ENCODE measurements at regions not wholly inside any gene's neighbourhood (a gene's known extent, or its start where the extent isn't known, plus 50 kb on each side); places are given as distances from the start of the nearest gene placed in this dataset.

DNA sequence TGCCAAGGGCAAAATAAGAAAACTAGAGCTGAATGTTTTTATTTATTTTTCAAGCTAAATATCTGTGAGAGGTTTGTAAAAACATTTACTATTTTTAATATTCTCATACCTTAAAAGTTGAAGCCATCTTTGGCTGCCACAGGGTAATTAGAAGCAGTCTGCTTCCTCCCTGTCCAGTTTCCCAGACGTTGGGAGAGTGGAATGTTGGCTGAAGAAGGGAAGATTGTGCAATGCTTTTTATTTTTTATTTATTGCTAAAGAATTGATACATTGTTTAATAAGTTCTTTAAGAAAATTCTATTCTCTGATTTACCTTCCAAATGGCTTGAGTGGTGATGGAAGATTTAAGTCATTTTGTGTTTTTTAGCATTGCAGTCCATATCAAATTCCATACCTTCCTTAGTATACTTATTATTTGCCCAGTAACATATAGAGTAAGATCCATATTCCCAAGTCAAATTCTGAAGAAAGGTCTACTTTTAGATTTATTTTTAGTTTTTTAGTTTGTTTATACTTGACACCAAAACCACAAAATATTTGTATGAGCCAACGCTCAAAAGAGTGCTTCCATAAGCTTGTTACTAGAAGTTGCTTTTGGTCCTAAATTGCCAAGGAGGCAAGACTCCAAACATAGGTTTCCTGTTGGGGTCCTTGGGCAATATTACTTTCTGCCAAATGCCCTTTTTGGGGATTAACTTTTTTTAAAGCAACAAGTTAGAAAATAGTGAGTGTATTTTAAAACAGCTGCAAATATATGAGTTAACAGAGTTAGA is 124.0 kb upstream of the CPM start:
- peaks cover 3 to 19% (median 6%) of the 10 kb centered on the region in 4 experiments; a peak in 4 of 7 replicates for H3K4me1 ChIP-seq (replicated peaks in 1 of 4; ENCODE audit: control insufficient read depth in 3 of 4, insufficient read depth in 4 of 4, low read length in 3 of 4)
- no peak overlapping the region for H3K56ac ChIP-seq (replicated peaks; ENCODE audit: insufficient read length, low read depth, low read length)
- no peak overlapping the region for H2AK5ac ChIP-seq (ENCODE audit: low read depth, low read length)
- H2AFZ ChIP-seq (ENCODE audit: low read length): no peak overlapping the region
- WGBS, 2 experiments (ENCODE audit: extremely low coverage in 1 of 2, insufficient coverage in 1 of 2, insufficient read length in 1 of 2, insufficient replicate concordance in 2 of 2, low coverage in 1 of 2, low lambda C conversion rate in 2 of 2, missing lambda C conversion rate in 1 of 2): 88% methylated on average over 2 of the region's 2 CpGs; no CpG with 5 or more reads in 1 of the 2 experiments
- TF ChIP-seq SIRT6 (IDR thresholded peaks at IDR 0.05; ENCODE audit: low read length) (no peak), ASH2L (IDR thresholded peaks at IDR 0.05; ENCODE audit: low read length) (no peak), YY1 (IDR thresholded peaks at IDR 0.05; ENCODE audit: low read depth, low read length) (no peak), GABPA (IDR thresholded peaks at IDR 0.05; ENCODE audit: borderline replicate concordance, insufficient read depth, low read length) (no peak), RXRA (IDR thresholded peaks at IDR 0.05; ENCODE audit: insufficient read depth, low read depth, low read length) (no peak), PHF8 (conservative IDR thresholded peaks at IDR 0.05; ENCODE audit: low read depth, low read length) (no peak), NANOG (IDR thresholded peaks at IDR 0.05; ENCODE audit: insufficient read depth, low read depth, low read length, poor library complexity, severe bottlenecking) (no peak)
- TF ChIP-seq, protein P1, sequence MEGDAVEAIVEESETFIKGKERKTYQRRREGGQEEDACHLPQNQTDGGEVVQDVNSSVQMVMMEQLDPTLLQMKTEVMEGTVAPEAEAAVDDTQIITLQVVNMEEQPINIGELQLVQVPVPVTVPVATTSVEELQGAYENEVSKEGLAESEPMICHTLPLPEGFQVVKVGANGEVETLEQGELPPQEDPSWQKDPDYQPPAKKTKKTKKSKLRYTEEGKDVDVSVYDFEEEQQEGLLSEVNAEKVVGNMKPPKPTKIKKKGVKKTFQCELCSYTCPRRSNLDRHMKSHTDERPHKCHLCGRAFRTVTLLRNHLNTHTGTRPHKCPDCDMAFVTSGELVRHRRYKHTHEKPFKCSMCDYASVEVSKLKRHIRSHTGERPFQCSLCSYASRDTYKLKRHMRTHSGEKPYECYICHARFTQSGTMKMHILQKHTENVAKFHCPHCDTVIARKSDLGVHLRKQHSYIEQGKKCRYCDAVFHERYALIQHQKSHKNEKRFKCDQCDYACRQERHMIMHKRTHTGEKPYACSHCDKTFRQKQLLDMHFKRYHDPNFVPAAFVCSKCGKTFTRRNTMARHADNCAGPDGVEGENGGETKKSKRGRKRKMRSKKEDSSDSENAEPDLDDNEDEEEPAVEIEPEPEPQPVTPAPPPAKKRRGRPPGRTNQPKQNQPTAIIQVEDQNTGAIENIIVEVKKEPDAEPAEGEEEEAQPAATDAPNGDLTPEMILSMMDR (IDR thresholded peaks at IDR 0.05; ENCODE audit: control extremely low read depth in 1 of 3, insufficient read depth in 1 of 3, low read depth in 1 of 3, low read length in 3 of 3): no peak
- ChIA-PET POLR2A (ENCODE audit: partially characterized antibody) (no interaction called here), CTCF (ENCODE audit: partially characterized antibody) (no interaction called here)
- no peaks in the 10 kb centered on the region; a peak in 1 of 7 replicates for H3K27me3 ChIP-seq (replicated peaks in 1 of 4; ENCODE audit: control insufficient read depth in 3 of 4, extremely low read depth in 1 of 4, insufficient read depth in 3 of 4, low read length in 3 of 4)
- no peak for DNase-seq (ENCODE audit: low read depth in 1 of 2, low spot score in 2 of 2)
- no peaks in the 10 kb centered on the region for H3K79me1 ChIP-seq (ENCODE audit: low read depth, low read length)
- no peaks in the 10 kb centered on the region for H4K20me1 ChIP-seq (replicated peaks in 1 of 2; ENCODE audit: control insufficient read depth in 1 of 2, insufficient read depth in 2 of 2, low read length in 2 of 2)
- no peaks in the 10 kb centered on the region for H3K36me3 ChIP-seq (ENCODE audit: control insufficient read depth in 2 of 4, insufficient read depth in 4 of 4, low read length in 3 of 4)
- H3K4me3 ChIP-seq (ENCODE audit: extremely low read depth in 1 of 4, insufficient read depth in 2 of 4, low read depth in 3 of 4, low read length in 4 of 4): no peak overlapping the region
- H4K91ac ChIP-seq (replicated peaks; ENCODE audit: insufficient read length, low read length): no peak overlapping the region
- no peak overlapping the region for H2BK20ac ChIP-seq (ENCODE audit: low read length)
- no peak overlapping the region for H3K9ac ChIP-seq (replicated peaks in 1 of 4; ENCODE audit: extremely low read depth in 1 of 4, low read depth in 3 of 4, low read length in 3 of 4)
- no peak overlapping the region for H3K14ac ChIP-seq (ENCODE audit: insufficient read length)
- no peaks in the 10 kb centered on the region for H3K23me2 ChIP-seq (ENCODE audit: low read depth, low read length)
- no peak overlapping the region for H3K4ac ChIP-seq (replicated peaks; ENCODE audit: insufficient read length, low read depth, low read length)
- no peaks in the 10 kb centered on the region for H3K9me3 ChIP-seq (ENCODE audit: insufficient read depth in 2 of 2, low read depth in 1 of 2, low read length in 1 of 2)
- H4K5ac ChIP-seq (ENCODE audit: insufficient read length, low read depth, low read length): no peak overlapping the region
- H3K27ac ChIP-seq (ENCODE audit: low read depth, low read length): no peak overlapping the region
- no peak for FAIRE-seq
- no peak overlapping the region for H2BK120ac ChIP-seq (replicated peaks; ENCODE audit: low read depth, low read length)
- no peak overlapping the region for H2BK5ac ChIP-seq (ENCODE audit: low read depth, low read length)
- no peak overlapping the region for H4K8ac ChIP-seq (ENCODE audit: extremely low read depth, insufficient read depth, low read length)
- H3K18ac ChIP-seq (ENCODE audit: extremely low read depth, low read length): no peak overlapping the region
- H3K4me2 ChIP-seq (ENCODE audit: insufficient read depth in 1 of 2, low read depth in 2 of 2, low read length in 2 of 2): no peak overlapping the region
- no peak overlapping the region for H3K23ac ChIP-seq (ENCODE audit: insufficient read length)
- H2BK12ac ChIP-seq (ENCODE audit: low read depth, low read length): no peak overlapping the region
- no peak overlapping the region for H2BK15ac ChIP-seq (ENCODE audit: low read length)
- H3K79me2 ChIP-seq (ENCODE audit: control insufficient read depth in 1 of 2, insufficient read depth in 2 of 2, low read length in 2 of 2): no peaks in the 10 kb centered on the region
